GM21619 (cell line): ENCODE measurements at regions not wholly inside any gene's neighbourhood (a gene's known extent, or its start where the extent isn't known, plus 50 kb on each side); places are given as distances from the start of the nearest gene placed in this dataset.

Experiments
- ATAC-seq: cut with Tn5 transposase; IDR thresholded peaks from one replicate; pipeline ENCODE4 v1.9.1; 2021; ENCODE audit not compliant: unreplicated experiment

- ATAC-seq = no peak
These were observed 370.4 kb upstream of the RGMA start for GRCh38 chr15:93459396-93459795.

GRCh38 chr15:93458597-93458996 is 369.6 kb upstream of the RGMA start:
- ATAC-seq = no peak

DNA sequence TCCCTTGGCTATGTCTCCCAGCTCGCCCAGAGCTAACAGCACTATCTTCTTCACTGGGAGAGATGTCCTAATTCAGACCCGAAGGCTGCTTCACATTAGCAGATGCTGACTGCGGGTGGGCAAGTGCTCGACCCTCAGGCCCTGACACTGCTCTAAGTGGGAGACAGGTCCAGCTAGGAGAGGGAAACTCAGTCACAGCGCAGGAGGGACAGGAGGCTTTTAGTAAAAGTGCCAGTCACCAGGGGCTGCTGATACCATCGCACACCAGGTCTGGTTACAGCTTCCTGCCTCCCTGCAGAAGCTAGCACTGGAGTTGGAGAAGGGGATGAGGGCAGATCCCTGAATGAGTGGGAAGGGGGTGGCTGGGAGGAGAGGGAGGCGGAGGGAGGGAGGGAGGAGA is 365.8 kb upstream of the RGMA start:
- no peak for ATAC-seq

DNA sequence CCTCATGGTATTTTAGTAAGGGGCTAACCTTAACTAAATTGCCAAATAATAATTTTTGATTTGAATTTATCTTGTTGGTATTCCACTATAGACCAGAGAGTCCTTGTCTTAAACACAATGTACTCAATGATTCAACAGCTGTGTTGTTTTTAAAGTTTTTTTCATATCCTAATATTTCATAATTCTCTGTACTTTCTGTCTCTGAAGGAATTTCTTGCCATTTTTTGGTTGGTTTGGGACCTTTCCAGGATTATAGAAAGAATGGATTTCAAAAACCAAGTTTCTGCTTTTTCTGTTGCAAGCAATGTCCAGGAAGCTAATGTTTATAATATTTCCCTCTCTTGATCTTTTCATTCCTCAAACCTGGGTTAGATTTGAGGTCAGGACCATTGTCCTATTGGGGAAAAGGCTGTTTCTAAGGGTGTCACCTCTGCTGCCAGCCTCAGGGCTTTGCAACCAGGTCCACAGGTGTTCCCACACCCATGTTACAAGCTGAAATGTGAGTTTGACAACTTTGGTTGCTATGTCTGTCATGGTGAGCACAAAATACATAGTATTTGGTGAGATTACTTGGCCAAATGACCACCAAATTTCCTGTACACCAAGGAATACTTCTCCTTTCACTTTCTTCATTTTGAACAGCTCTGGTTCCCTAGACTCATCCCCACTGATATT is 363.7 kb upstream of the RGMA start:
- no peak for ATAC-seq

DNA sequence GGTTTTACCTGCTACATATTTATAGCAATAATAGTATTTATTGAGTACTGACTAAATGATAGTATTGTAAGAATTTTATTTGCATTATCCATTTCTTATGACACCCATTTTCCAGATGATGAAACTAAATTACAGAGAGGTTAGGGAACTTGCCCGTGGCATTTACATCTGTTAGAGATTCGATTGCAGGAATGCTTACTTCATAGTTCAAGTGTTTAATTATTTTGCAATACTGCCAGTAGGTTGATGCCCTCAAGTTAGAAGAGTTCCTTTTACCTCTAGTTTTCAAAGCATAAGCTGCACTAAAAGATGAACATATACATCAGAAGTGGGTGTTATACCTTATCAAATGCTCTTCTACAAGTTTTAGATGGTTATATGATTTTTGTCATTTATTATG is 362.8 kb upstream of the RGMA start:
- no peak for ATAC-seq

GRCh38 chr15:93451265-93451664 is 362.3 kb upstream of the RGMA start:
- ATAC-seq = no peak

- no peak for ATAC-seq
These were observed 360.8 kb upstream of the RGMA start for GRCh38 chr15:93449798-93450197.

GRCh38 chr15:93438310-93438709 is 349.3 kb upstream of the RGMA start:
- no peak for ATAC-seq

DNA sequence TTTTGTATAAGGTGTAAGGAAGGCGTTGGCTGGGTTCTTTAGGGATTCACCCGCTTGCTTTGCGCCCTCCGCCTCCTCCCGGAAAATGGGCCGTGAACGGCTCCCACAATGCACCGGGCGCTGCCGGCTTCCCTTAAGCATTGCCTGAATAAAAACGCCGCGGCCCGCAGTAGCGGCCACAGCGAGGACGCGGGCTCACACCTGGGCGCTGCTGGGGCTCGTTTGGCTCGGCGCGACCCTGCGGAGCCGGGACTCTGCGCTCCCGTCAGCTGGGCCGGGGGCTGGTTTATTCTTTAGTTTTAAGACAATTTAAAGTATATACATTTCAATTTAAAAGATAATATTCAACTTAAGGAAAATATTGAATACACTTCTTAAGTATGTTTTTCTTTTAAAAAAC is 343.5 kb upstream of the RGMA start:
- ATAC-seq = no peak

DNA sequence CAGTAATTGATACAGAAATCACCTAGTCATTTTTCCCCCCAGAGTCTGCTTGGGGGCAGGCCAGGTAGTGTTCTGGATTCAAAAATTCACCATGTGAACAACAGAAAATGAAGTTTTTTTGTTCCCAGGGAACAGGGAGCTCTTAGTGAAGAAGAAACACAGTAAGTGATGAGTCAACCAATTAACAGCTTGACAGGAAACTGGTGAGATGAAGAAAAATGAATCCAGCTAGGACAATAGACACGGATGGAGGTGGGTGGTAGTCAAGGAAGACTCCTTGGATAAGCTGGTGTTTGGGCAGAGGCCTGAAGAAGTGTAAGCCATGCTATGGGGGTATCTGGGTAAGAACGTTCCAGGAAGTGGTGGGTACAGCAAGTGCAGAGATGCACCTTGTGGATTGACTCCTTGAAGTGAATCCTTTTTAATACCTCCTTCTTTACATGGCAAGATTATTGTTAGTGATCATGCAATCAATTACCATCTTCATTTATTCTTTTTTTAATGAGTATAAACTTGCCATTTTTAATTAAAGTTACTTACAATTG is 339.9 kb upstream of the RGMA start:
- no peak for ATAC-seq

DNA sequence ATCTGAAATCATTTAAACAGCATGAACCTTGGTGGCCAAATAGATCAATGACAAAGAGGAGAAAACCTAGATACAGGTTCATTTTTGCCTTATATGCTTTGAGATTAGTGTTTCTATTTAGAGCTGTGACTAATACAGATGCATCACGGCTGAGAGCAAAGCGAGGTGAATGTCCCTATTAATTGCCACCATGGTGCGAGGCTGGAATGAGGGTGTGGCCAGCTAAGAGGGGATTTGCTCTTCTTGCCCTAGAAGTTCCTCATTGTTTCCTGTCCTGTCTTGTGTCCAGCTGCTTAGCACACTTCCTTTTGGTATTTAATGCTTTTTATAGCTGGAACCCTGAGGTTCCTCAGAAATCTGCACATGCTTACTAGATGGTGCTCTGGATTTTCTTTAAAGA is 339.1 kb upstream of the RGMA start:
- ATAC-seq = no peak

- ATAC-seq = no peak
These were observed 335.1 kb upstream of the RGMA start for GRCh38 chr15:93424131-93424530.

DNA sequence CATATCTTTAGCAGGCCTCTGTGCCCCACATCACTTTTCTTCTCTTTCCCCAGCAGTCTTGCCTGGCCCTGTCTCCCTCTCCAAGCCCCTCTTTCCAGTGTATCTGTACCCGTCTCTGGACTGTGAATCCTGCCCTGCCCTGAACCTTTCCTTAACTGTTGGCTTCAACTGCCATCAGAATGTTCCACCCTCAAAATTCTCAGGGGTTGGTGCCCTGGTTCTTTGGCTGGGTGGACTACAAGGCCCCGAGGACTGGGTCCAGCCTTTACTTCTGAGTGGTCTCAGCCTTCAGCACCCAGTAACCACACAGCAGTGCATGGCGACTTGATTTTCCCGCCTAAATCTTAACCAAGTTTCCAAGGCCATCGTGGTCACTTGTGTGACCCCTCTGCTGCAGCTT is 333.5 kb upstream of the RGMA start:
- ATAC-seq = no peak

DNA sequence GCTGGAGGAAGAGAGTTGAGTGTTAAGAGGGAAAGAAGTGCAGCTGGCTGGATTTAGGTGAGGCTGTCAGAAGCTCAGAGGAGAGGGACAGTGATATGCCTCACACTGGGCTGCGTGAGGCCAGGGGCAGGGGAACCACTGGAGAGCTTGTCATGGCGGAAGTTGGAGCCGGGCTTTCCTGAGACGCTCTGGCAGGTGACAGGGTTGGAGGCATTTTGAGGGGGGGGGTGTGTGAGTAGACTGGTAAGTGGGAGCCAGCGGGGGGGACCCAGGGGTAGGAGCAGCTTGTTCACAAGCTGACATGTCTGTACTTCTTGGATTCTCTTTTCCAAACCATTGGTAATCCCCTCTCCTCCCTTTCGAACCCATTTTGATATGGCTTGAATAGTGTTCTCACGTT is 331.5 kb upstream of the RGMA start:
- no peak for ATAC-seq

GRCh38 chr15:93420050-93420452 is 331.0 kb upstream of the RGMA start:
- no peak for ATAC-seq

GRCh38 chr15:93418566-93418965 is 329.6 kb upstream of the RGMA start:
- ATAC-seq = no peak

DNA sequence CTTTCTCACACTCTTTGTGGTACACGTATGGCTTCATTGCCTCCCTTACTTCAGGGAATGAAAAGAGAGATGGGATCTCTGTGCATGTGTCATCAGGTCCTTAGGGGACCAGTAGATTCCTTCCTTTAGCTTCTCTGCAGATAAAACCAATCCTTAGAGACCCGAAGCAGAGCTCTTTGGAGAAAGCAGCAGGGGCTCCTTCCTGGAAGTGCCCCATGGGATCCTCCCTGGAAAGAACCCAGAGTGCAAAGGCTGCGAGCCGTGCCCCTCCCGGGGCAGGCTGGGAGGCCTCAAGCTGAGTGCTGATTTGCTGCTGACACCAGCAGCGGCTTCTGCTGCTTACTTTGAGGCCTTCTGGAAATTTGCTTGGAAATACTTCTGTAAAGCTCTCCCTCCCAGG is 328.6 kb upstream of the RGMA start:
- no peak for ATAC-seq

DNA sequence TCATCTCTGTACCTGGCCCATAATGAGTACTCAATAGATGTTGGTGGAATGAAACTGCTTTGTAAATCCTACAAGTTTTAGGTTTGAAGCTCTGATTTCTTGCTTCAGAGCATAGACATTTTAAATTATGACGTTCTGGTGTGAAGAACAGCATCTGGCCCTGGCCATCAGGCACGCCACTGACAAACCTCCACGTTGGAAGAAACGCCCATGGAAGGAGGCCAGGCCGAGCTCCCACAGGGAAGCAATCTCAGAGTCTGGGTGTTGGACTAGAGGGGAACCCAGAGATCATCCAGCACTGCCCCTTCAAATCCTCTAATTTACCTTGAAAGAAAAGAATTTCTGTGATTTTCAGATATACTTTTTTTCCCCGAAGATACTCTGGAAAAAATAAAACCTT is 328.1 kb upstream of the RGMA start:
- no peak for ATAC-seq

GRCh38 chr15:93415576-93415975 is 326.6 kb upstream of the RGMA start:
- ATAC-seq = no peak

DNA sequence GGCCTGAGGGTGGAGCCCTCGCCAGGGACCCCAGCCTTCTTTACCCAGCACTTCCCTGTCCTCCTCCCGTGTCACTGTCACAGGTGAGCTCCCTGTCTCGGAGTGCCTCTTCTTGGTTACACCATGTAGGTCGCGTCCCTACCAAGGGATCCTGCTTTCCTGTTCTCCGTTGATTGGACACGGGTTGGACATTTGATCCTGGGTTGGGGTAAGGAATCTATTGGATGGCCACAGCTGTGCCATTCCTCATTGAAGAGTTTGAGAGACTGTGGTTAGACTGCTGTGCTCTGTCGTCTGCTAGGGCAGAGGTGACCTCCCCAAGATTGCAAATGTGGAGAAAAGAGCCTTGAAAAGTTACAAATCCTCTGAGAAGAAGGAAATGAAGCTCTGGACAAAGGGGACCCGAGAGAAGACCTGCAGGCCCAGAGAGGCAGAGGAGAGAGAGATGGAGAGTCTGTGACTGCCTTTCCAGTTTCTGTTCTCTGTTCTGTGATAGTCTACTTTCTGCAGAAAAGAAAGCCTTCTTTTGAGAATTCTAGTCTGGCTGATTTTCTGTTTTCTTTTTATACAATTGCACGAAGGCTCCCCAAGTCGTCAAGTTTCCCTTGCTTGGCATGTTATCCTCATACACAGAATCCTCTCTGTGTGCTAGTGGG is 325.7 kb upstream of the RGMA start:
- no peak for ATAC-seq

GRCh38 chr15:93413745-93414144 is 324.7 kb upstream of the RGMA start:
- ATAC-seq = no peak

DNA sequence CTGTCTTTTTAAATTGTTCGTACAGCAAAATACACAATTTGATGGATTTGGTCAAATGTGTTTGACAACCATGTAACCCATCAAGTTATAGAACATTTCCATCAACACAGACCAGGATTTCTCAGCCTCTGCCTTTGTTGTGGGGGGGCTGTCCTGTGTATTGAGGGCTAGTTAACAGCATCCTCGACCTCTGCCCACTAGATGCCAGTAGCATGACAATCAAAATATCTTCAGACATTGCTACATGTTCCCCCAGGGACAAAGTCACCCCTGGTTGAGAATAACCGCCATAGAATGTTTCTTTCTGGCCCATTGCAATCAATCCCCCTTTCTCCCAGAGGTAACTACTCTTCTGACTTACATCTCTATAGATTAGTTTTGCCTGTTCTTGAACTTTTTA is 310.1 kb upstream of the RGMA start:
- no peak for ATAC-seq

- no peak for ATAC-seq
These were observed 300.2 kb upstream of the RGMA start for GRCh38 chr15:93389211-93389610.
